Aorta (tissue), 5 donors: ENCODE measurements at regions not wholly inside any gene's neighbourhood (a gene's known extent, or its start where the extent isn't known, plus 50 kb on each side); places are given as distances from the start of the nearest gene placed in this dataset.

ENCODE experiments used
- ATAC-seq: fragments of 200-7000 bp; cut with Tn5 transposase; one replicate; pipeline ENCODE4 v1.9.1; 2022; ENCODE audit warnings: moderate library complexity; ENCODE audit not compliant: low FRiP score
- DNase-seq, 2 donors: peaks; one replicate each; pipeline ENCODE4 v3.0.0-alpha.2; 2020
- H3K27ac ChIP-seq, 2 donors: one replicate each; pipeline ENCODE4 v1.5.1; 2013; ENCODE audit warnings: low read length in 2 of 2, mild to moderate bottlenecking in 2 of 2, moderate library complexity in 2 of 2, control low read depth in 1 of 2, inconsistent platforms in 1 of 2, low read depth in 1 of 2
- H3K27me3 ChIP-seq, 2 donors: one replicate each; pipeline ENCODE4 v1.6.1; 2013; ENCODE audit warnings: control low read depth in 1 of 2, low read length in 1 of 2, mild to moderate bottlenecking in 1 of 2, moderate library complexity in 1 of 2; ENCODE audit not compliant: insufficient read depth in 2 of 2, control insufficient read depth in 1 of 2
- H3K36me3 ChIP-seq, 2 donors: one replicate each; pipeline ENCODE4 v1.6.1; 2013; ENCODE audit warnings: control low read depth in 1 of 2, low read length in 1 of 2, mild to moderate bottlenecking in 1 of 2; ENCODE audit not compliant: insufficient read depth in 2 of 2, control insufficient read depth in 1 of 2
- H3K4me1 ChIP-seq, 2 donors: one replicate each; pipeline ENCODE4 v1.6.1; 2013; ENCODE audit warnings: low read length in 2 of 2, control low read depth in 1 of 2, mild to moderate bottlenecking in 1 of 2, moderate library complexity in 1 of 2; ENCODE audit not compliant: insufficient read depth in 2 of 2, control insufficient read depth in 1 of 2
- H3K4me3 ChIP-seq, 2 donors: one replicate each; pipeline ENCODE4 v1.5.1; 2013; ENCODE audit warnings: low read length in 2 of 2, control low read depth in 1 of 2, mild to moderate bottlenecking in 1 of 2
- H3K9me3 ChIP-seq: one replicate; pipeline ENCODE4 v1.6.1; 2013; ENCODE audit warnings: mild to moderate bottlenecking, low read length; ENCODE audit not compliant: control insufficient read depth
- WGBS, 2 donors: extraction: QIAGEN DNeasy Blood & Tissue Kit; methylation state at CpG; one replicate each; pipeline ENCODE4 v1.1.7; 2013; 5-methylcytosine and 5-hydroxymethylcytosine counted together
- intact Hi-C, 2 donors: fragments of 100-400 bp; cut with DNase I; formaldehyde crosslinking; loops; one replicate each; pipeline versions ENCODE4 v1.14.2 to v1.15.0; 2022
- donor health status: healthy with polysubstance abuse.
- donor health status: Bipolar disorder and iron deficiency.
- donor health status: DM: no; HTN: no; CAD: no.
- donor health status: DM: no; HTN: no; CAD: no.
- donor health status: DM: yes; HTN: yes; CAD: no.

GRCh38 chr1:31507676-31508530, 68.4 kb upstream of the TINAGL1 start:
- DNase-seq: no peak

GRCh38 chr1:31509124-31510072, 66.9 kb upstream of the TINAGL1 start:
- H3K9me3 ChIP-seq: no peaks in the 10 kb centered on the region
- intact Hi-C loops: no loop called here
- no peak overlapping the region for H3K27ac ChIP-seq
- H3K27me3 ChIP-seq: no peaks in the 10 kb centered on the region
- H3K4me3 ChIP-seq: no peak overlapping the region
- DNase-seq (no peak), ATAC-seq (no peak)
- no peaks in the 10 kb centered on the region for H3K4me1 ChIP-seq
- 92 to 94% methylated on average over 7 of the region's 7 CpGs for WGBS, 2 donors
- no peaks in the 10 kb centered on the region for H3K36me3 ChIP-seq

More at GRCh38 chr1:31507676-31508530, 68.4 kb upstream of the TINAGL1 start:
- intact Hi-C loops: no loop called here
- WGBS, 2 donors: 78 to 83% methylated on average over 20 of the region's 20 CpGs
- Histone ChIP-seq H3K9me3 (no peaks in the 10 kb centered on the region), H3K4me1 (no peaks in the 10 kb centered on the region), H3K27me3 (no peaks in the 10 kb centered on the region), H3K27ac (no peak overlapping the region), H3K4me3 (no peak overlapping the region), H3K36me3 (no peaks in the 10 kb centered on the region)
- ATAC-seq: no peak

DNA sequence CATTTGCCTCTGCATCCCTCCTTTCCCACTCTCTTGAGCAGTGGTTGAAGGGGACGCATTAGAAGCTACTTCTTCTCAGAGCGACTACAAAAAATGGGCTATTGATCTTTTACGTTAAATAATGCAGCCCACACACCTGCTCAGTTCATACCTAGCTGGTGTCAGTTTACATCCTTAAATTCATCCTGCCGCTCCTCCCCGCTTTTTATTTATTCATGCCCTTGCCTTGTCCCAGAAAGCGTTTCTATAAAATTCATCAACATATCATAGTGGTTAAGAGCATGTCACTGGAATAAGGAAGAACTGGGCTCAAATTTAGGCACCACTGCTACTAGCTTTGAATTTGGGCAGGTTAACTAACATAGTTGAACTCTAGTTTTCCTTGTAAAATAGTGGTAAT, 66.0 kb upstream of the TINAGL1 start:
- intact Hi-C loops: no loop called here
- Histone ChIP-seq H3K27me3 (no peaks in the 10 kb centered on the region), H3K27ac (no peak overlapping the region), H3K4me1 (no peaks in the 10 kb centered on the region), H3K36me3 (no peaks in the 10 kb centered on the region), H3K4me3 (no peak overlapping the region), H3K9me3 (no peaks in the 10 kb centered on the region)
- 86 to 92% methylated on average over 6 of the region's 6 CpGs for WGBS, 2 donors
- DNase-seq (no peak), ATAC-seq (no peak)

GRCh38 chr1:31510853-31511789, 65.2 kb upstream of the TINAGL1 start:
- 75 to 81% methylated on average over 8 of the region's 8 CpGs for WGBS, 2 donors
- no peak for DNase-seq
- Histone ChIP-seq H3K36me3 (no peaks in the 10 kb centered on the region), H3K27me3 (no peaks in the 10 kb centered on the region), H3K4me3 (no peak overlapping the region), H3K9me3 (no peaks in the 10 kb centered on the region), H3K4me1 (no peaks in the 10 kb centered on the region), H3K27ac (no peak overlapping the region)
- no peak for ATAC-seq
- intact Hi-C loops: no loop called here

DNA sequence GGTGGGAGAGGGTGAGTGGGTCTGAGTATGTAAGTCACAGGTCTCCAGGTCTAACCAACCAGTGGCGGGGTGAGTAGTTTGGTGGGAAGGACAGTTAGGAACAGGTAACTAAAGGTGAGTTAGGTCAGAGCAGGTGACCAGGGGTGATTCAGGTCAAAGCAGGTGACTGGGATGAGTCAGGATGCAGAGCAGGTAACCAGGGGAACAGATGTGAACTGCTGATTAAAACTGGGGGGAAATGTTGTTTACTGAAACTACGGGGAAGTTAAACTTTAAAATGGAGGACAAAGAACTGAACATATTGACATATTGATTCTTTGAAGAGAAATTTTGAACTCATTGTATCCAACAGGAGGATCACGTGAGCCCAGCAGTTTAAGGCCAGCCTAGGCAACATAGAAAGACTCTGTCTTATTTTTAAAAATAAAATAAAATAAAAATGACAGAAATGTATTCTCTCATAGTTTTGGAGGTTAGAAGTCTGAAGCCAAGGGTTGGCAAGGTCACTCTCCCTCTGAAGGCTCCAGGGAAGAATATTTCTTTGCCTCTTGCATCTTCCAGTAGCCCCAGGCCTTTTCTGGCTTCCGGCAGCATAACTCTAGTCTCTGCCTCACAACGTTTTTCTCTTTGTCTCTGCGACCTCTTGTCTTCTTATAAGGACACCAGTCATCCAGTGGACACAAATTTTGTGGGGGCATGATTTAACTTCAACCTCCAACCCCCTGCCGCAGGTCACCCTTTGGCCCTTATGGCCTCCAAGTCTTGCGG, 64.3 kb upstream of the TINAGL1 start:
- H3K27me3 ChIP-seq: no peaks in the 10 kb centered on the region
- 67 to 73% methylated on average over 8 of the region's 8 CpGs for WGBS, 2 donors
- no peak for ATAC-seq
- no peaks in the 10 kb centered on the region for H3K36me3 ChIP-seq
- H3K4me3 ChIP-seq: no peak overlapping the region
- no peaks in the 10 kb centered on the region for H3K9me3 ChIP-seq
- H3K4me1 ChIP-seq: no peaks in the 10 kb centered on the region
- H3K27ac ChIP-seq: no peak overlapping the region
- DNase-seq: no peak
- intact Hi-C loops: no loop called here

GRCh38 chr1:31514117-31514516, 62.2 kb upstream of the TINAGL1 start:
- 87 to 98% methylated on average over 5 of the region's 5 CpGs for WGBS, 2 donors
- DNase-seq: no peak
- intact Hi-C loops: no loop called here

GRCh38 chr1:31515056-31515775, 61.1 kb upstream of the TINAGL1 start:
- intact Hi-C loops: no loop called here
- no peak for ATAC-seq

More at GRCh38 chr1:31514117-31514516, 62.2 kb upstream of the TINAGL1 start:
- Histone ChIP-seq H3K36me3 (no peaks in the 10 kb centered on the region), H3K4me1 (no peaks in the 10 kb centered on the region), H3K27ac (no peak overlapping the region), H3K4me3 (no peak overlapping the region), H3K27me3 (no peaks in the 10 kb centered on the region), H3K9me3 (no peaks in the 10 kb centered on the region)
- ATAC-seq: no peak

More at GRCh38 chr1:31515056-31515775, 61.1 kb upstream of the TINAGL1 start:
- H3K4me1 ChIP-seq: no peaks in the 10 kb centered on the region
- no peaks in the 10 kb centered on the region for H3K27me3 ChIP-seq
- no peak for DNase-seq
- no peak overlapping the region for H3K27ac ChIP-seq
- H3K4me3 ChIP-seq: no peak overlapping the region
- no peaks in the 10 kb centered on the region for H3K36me3 ChIP-seq
- WGBS, 2 donors: 42 to 60% methylated on average over 7 of the region's 7 CpGs
- H3K9me3 ChIP-seq: no peaks in the 10 kb centered on the region
